ENCODE measurements at regions not wholly inside any gene's neighbourhood (a gene's known extent, or its start where the extent isn't known, plus 50 kb on each side); places are given as distances from the start of the nearest gene placed in this dataset.

DNA sequence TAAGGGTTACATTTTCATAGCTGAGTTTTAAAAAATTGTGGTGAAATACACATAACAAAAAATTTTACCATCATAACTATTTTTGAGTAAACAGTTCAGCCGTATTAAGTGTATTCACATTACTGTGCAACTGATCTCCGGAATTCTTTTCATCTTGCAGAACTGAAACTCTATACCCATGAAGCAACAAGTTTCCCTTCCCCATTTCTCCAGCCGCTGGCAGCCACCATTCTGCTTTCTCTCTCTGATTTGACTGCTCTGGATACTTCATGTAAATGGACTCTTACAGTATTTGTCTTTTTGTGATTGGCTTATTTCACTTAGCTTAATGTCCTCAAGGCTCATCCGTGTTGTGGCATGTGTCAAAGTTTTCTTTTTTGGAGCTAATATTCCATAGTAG, 341.6 kb downstream of the QKI start:
- Histone ChIP-seq H3K4me2 (ENCODE audit: low read length) (no peak overlapping the region), H3K36me3 (ENCODE audit: control insufficient read depth in 1 of 2, insufficient read depth in 2 of 2, low read length in 2 of 2) (no peaks in the 10 kb centered on the region), H3K79me2 (ENCODE audit: insufficient read depth, low read length) (no peaks in the 10 kb centered on the region), H3K27me3 (ENCODE audit: insufficient read depth, low read length) (no peaks in the 10 kb centered on the region), H3K4me1 (ENCODE audit: control insufficient read depth in 1 of 2, insufficient read depth in 2 of 2, low read length in 2 of 2) (no peaks in the 10 kb centered on the region), H3K27ac (ENCODE audit: low read depth, low read length) (no peak overlapping the region), H3K9me2 (ENCODE audit: insufficient read depth) (no peaks in the 10 kb centered on the region), H2AFZ (ENCODE audit: low read depth, low read length, poor library complexity, severe bottlenecking) (no peak overlapping the region), H3K9ac (ENCODE audit: low read length) (no peak overlapping the region), H4K20me1 (ENCODE audit: insufficient read depth) (no peaks in the 10 kb centered on the region), H3K9me3 (ENCODE audit: control insufficient read depth in 1 of 2, insufficient read depth in 1 of 2, low read depth in 1 of 2, low read length in 2 of 2) (peaks cover 0 to 6% of the 10 kb centered on the region in 2 experiments; a peak in 1 of 4 replicates), H3K4me3 (replicated peaks in 1 of 2; ENCODE audit: low read depth in 1 of 2, low read length in 2 of 2) (no peak overlapping the region)
- no peak for TF ChIP-seq FOSL1 (IDR thresholded peaks at IDR 0.05; ENCODE audit: low read depth)
- no peak for TF ChIP-seq SP1 (IDR thresholded peaks at IDR 0.05; ENCODE audit: low read depth)
- TF ChIP-seq, protein P1, sequence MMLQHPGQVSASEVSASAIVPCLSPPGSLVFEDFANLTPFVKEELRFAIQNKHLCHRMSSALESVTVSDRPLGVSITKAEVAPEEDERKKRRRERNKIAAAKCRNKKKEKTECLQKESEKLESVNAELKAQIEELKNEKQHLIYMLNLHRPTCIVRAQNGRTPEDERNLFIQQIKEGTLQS (IDR thresholded peaks at IDR 0.05) = no peak
- TF ChIP-seq, protein P2, sequence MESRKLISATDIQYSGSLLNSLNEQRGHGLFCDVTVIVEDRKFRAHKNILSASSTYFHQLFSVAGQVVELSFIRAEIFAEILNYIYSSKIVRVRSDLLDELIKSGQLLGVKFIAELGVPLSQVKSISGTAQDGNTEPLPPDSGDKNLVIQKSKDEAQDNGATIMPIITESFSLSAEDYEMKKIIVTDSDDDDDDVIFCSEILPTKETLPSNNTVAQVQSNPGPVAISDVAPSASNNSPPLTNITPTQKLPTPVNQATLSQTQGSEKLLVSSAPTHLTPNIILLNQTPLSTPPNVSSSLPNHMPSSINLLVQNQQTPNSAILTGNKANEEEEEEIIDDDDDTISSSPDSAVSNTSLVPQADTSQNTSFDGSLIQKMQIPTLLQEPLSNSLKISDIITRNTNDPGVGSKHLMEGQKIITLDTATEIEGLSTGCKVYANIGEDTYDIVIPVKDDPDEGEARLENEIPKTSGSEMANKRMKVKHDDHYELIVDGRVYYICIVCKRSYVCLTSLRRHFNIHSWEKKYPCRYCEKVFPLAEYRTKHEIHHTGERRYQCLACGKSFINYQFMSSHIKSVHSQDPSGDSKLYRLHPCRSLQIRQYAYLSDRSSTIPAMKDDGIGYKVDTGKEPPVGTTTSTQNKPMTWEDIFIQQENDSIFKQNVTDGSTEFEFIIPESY (IDR thresholded peaks at IDR 0.05; ENCODE audit: extremely low read depth, insufficient replicate concordance, low read length) = no peak
- no peak for TF ChIP-seq ZNF274 (IDR thresholded peaks at IDR 0.05; ENCODE audit: low read depth, low read length)
- TF ChIP-seq SIN3A (IDR thresholded peaks at IDR 0.05; ENCODE audit: low read depth) = no peak
- no peak for TF ChIP-seq CBX3 (IDR thresholded peaks at IDR 0.05; ENCODE audit: low read depth)
- no peak for TF ChIP-seq ELF1 (IDR thresholded peaks at IDR 0.05; ENCODE audit: borderline replicate concordance, low read depth)
- TF ChIP-seq JUND (IDR thresholded peaks at IDR 0.05) = no peak
- TF ChIP-seq EGR1 (IDR thresholded peaks at IDR 0.05; ENCODE audit: low read depth) = no peak
- no peak for TF ChIP-seq TCF7L2 (IDR thresholded peaks at IDR 0.05; ENCODE audit: borderline replicate concordance, extremely low read depth, insufficient read depth, insufficient read length)
- TF ChIP-seq, protein P3, sequence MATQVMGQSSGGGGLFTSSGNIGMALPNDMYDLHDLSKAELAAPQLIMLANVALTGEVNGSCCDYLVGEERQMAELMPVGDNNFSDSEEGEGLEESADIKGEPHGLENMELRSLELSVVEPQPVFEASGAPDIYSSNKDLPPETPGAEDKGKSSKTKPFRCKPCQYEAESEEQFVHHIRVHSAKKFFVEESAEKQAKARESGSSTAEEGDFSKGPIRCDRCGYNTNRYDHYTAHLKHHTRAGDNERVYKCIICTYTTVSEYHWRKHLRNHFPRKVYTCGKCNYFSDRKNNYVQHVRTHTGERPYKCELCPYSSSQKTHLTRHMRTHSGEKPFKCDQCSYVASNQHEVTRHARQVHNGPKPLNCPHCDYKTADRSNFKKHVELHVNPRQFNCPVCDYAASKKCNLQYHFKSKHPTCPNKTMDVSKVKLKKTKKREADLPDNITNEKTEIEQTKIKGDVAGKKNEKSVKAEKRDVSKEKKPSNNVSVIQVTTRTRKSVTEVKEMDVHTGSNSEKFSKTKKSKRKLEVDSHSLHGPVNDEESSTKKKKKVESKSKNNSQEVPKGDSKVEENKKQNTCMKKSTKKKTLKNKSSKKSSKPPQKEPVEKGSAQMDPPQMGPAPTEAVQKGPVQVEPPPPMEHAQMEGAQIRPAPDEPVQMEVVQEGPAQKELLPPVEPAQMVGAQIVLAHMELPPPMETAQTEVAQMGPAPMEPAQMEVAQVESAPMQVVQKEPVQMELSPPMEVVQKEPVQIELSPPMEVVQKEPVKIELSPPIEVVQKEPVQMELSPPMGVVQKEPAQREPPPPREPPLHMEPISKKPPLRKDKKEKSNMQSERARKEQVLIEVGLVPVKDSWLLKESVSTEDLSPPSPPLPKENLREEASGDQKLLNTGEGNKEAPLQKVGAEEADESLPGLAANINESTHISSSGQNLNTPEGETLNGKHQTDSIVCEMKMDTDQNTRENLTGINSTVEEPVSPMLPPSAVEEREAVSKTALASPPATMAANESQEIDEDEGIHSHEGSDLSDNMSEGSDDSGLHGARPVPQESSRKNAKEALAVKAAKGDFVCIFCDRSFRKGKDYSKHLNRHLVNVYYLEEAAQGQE (IDR thresholded peaks at IDR 0.05; ENCODE audit: low read depth) = no peak
- TF ChIP-seq POLR2AphosphoS5 (IDR thresholded peaks at IDR 0.05; ENCODE audit: low read depth, low read length) = no peak
- intact Hi-C loops (cut with micrococcal nuclease) = no loop called here
- ATAC-seq = no peak
- ChIA-PET CTCF (no interaction called here), RAD21 (ENCODE audit: low non-redundant PET in 1 of 2, low total read pairs in 2 of 2, uncharacterized antibody in 2 of 2, unreplicated experiment in 2 of 2) (interaction anchor here in 1 of 2 experiments (0.5 kb wide), 1 partner anchor 30 kb away, joined by 3 read pairs; no protein-coding TSS in a partner anchor), POLR2A (no interaction called here)
- BruUV-seq (replicated peaks) = no TSS peak
- DNase-seq (ENCODE audit: low read depth, low spot score) = no peak
